Eye (tissue), 1 donor: ENCODE measurements at regions not wholly inside any gene's neighbourhood (a gene's known extent, or its start where the extent isn't known, plus 50 kb on each side); places are given as distances from the start of the nearest gene placed in this dataset.
A peak's percentile ranks its signal among the peaks of the same experiment; 100 is the strongest.

ENCODE experiments used
- DNase-seq: peaks from one replicate; pipeline ENCODE4 v3.0.0-alpha.2; 2015

DNA sequence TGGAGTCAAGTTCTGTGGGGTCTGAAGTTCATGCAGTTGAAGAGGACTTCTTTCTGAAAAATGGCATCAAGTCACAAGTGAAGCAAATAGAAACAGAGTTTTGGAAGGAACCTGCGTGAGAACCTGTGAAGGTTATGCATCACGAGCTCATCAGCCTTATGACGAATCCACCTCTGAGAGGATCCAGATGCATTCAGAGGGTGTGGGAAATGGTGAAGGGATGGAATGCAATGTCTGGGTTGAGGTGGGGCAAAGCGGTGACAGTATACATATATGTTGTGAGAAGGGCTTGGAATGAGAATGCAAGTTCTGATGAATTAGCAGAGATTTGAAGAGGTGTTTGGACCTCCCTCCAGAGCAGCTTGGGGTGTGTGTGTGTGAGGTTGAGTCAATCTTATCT, 382.1 kb upstream of the TBL1XR1 start:
- DNase-seq = no peak

DNA sequence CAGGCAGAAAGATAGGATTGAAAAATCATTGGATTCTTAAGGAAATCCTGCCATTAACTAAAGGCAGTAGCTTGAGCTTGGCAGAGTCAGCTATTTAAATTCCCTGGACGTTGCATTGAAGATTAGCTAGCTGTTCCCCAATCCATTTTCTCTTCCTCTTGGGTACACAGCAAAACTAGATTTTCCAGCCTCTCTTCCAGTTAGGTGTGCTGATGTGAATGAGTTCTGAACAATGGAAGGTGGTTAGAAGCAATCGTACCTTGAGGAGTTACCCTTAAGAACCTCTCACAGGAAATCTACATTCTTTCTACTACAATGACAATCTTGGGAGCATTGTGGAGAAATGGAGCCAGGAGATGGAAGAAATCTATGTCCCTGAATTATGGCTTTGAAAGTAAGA, 383.2 kb upstream of the TBL1XR1 start:
- DNase-seq = no peak

DNA sequence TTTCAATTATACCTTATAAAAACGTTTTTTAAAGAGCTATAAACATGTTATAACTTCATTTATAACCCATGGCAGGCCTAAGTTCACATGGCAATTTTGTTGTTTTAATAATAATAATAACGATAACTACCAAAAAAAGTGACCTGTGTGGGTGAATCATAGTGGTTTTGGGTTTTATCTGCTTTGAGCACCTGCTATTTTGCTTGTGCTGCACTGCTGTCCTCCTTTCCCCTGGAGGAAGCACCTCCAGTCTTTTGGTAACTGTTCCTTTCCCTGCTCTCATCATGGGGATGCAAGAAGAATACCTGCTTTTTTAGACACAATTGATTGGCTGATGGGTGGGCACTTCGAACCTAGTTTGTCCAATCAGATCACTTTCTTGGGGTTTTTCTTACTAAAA, 388.0 kb upstream of the TBL1XR1 start:
- DNase-seq = no peak

DNA sequence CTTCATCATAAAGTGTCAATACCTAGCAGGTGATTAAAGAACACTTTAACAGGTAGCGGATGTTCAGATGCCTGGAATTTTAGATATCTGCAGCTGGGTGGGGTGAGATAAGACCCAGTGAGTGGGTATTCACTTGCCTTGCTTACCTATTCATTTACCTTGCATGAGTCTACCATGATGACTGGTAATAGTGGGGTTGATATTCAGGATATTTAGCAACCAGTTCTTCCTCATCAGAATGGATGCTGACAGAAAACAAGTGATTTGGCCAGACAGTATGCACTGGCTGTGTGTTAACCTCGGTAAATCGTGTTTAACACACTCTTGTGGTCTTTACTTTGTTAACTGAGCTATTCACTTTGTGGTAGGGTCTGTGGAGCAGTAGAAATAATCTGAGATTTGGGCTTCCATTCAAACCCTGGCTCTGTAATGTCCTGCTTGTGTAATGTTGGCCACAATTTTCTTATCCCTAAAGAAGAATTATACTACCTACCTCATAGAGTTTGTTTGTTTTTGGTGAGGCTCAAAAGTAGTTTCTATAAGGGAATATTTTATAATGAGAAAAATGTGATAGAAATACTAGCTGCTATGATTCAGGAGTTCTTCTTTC, 391.9 kb upstream of the TBL1XR1 start:
- no peak for DNase-seq

DNA sequence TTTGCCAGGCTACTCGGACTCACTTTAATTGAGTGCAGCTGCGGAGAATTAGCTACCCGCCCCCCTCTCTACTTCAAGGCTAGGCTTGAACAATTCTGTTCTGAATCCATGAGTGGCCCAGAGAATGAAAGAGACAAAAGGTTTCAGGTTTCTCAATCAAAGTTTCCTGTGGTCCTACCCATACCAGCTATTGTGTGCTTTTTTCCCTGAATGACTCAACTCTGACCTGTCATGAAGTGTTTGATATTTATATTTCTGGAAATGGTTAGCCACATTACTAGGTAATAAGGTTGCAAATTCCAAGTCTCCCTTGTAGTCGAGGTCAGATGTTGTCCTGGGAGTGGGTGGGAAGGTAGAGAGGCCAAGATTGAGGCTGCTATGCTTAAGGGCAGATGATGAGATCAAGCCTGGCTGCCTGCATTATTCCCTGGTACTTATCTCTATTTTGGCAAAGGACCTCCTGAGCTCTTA, 392.7 kb upstream of the TBL1XR1 start:
- DNase-seq = peak; percentile 83

DNA sequence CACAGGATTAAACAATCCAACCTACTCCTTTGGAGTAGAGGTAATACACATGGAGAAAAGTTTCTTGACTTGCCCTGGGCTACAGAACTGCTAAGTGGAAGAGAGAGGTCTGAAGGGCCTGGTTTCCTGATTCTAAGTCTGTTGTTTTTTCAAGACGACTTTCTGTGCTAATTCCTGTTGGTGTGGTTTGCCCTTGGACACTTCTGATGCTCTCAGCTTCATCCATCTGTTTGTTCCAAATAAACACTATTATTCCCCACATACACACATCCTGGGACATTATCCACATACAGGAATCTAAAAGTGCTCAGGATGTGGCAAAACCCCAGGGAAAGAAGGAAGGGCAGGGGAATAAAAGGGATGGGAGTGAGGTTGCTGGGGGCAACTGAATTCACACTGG, 393.5 kb upstream of the TBL1XR1 start:
- DNase-seq = no peak

DNA sequence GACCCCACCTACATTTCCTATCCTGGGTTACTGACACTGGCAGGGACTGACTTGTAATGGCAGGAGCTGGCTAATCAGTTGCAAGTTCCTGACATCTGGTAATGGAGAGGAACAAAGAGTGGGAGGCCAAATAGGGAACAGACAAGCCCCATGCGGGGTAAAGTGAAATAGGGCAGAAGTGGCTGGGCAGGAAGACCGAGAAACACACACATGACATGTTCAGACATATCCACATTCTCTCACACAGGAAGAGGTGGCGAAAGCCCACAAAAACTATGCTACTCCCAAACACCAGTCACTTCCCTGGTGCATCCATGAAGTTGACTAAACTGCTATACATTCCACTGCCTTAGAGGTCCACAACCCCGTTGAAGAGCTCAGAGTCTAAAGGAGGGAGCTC, 394.1 kb upstream of the TBL1XR1 start:
- DNase-seq = no peak

DNA sequence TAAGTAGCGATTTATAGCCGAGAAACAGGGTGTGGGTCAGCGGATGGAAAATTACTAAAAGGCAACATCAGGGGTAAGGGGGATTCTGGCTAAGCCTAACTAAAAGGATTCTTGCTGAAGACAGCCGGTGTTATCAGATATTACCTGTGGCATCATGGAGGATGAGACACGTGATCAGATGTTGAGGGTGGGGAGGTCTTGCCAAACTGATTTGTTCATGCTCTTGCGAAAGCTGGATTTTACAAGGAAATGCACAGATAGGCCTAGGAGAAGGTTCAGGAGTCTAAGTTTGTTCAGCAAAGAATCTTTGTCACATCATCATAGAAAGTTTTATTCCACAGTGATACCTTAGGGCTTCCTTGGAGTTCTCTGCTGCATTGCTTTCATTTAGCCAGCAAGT, 396.8 kb upstream of the TBL1XR1 start:
- DNase-seq = no peak

DNA sequence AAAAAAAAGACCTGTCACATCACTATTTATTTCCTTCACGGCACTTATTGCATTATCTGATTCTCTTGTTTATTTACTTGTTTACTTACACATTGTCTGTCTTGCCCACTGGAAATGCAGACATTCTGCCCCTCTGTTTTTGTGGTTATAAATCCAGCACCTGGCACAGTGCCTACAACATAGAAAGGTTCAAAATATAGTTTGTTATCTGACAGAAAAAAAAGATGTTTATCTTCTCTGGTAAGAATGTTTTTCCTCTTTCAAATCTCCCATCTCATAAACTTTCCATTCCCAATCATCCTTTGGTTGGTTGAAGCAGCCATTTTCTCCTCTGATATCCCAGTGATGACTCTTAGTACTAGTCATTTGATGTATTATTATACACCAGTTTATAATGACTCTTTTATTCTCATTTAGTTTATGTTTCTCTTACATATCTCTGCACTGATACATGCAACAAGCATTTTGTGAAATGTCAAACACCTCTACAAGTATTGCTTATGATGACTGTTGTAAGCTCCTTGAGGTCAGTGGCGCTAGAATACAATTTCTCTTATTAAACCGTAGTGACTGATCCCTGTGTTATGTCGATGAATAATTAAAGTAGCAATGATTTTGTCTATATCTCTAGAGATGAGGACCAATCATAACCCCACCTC, 398.4 kb upstream of the TBL1XR1 start:
- no peak for DNase-seq

DNA sequence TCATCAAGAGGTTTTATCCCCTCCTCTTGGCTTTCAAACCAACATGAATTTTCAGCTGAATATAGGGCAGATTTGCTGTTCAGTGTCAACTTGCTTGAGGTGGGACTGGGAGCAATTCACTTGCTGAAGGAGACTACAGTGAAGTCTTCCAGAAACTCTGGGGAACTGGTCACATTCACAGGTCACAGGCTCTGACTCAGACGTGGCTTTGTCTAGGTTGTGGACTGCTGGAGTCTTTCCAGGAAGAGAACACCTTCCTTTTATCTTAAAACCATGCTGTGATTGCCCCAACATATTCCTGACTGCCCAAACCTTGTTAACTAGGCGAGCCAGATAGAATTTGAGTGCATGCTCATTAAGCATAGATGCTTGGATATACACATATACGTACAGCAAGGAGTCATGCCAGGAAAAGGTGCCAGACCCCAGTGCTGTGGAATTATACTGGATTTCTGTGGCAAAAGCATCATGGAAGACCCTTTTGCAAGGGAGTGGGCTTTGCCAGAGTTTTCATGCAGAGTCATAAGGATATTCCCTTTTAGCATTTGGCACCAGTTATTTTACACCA, 399.1 kb upstream of the TBL1XR1 start:
- no peak for DNase-seq

DNA sequence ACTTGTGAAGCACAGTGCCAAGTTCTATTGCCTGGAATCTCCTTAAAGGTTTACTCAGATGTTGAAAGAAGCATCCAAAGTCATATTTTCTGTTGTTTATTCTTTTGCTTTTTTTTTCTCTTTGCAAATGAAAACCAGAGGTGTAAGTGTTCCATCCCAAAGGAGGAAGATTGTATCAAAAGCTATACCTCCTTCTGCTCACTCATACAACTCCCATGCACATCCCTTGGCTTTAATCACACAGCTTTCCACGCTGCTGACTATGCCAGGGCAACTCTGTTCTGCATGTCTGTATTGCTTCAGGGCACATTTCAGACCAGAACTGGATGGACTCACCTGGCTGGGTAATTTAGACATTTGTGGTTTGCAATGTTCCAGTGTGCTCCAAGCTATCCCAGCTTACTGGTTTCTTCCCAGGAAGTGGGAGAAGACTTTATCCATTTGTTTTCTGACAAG, 399.6 kb upstream of the TBL1XR1 start:
- no peak for DNase-seq

DNA sequence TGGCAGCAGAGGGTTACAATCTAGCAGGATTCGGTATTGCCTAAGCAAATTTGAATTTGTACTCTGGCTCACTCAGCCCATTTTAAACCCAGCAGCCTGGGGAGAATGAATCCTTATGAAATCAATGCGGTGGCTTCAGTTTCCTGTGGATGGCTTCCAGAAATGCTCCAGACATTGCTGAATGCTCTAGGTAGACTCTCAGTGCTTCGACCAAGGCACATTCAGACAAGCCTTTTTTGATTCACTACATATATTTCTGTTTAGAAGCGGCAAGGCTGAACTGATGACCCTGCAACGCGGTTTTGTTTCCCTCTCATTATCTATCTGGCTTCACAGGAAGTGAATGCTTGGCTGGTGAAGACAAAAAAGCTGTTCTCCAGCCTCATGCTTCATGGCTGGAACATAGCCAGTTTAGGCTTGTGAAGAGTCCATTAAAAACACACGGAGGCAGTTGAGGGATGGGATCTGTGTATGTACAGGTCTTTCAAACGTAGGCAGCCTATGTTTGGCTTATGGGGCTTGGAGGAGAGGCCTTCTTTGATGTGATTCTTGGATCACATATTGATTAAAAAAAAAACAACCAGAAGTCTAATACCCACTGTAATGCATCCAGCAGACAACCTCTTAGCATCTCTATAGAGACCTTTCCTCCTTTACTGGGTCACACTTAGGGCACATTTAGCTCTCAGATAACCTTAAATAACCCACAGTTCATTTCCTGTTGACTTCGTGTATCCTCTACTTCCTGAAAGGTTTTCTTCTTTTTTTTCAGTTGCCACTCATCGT, 400.2 kb upstream of the TBL1XR1 start:
- DNase-seq = peak; percentile 69

DNA sequence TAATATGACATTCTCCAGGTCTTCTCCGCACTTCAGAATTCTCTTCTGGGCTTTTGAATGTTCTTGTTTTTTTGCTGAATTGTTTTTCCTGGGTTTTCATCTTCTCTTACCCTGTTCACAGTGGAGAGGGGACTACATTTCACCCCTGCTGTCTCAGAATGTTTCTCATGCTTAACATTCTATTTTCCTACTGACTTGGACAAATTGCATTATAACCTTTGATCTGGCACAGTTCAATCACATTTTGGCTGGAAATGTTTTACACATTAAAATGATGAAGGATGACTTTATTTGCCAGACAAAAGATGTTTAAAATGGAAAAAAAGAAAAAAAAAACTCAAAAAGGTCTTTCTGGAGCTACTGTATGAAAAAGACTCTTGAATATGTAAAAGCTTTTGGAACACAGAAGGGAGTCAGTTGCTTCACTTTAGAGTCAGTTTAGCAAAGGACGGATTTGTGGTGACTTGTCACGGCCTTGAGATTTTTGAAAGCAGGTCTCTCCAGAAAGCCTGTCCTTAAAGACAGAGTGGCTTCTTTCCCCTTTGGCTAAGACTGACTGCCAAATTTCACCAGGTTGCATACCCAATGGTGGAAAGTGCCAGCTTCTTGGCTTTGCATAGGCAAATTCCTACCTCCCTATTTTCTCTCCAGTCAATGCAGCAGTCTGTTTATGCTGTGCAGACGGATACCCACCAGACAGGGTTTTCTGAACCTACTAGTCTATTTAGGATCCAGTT, 401.0 kb upstream of the TBL1XR1 start:
- DNase-seq = no peak

DNA sequence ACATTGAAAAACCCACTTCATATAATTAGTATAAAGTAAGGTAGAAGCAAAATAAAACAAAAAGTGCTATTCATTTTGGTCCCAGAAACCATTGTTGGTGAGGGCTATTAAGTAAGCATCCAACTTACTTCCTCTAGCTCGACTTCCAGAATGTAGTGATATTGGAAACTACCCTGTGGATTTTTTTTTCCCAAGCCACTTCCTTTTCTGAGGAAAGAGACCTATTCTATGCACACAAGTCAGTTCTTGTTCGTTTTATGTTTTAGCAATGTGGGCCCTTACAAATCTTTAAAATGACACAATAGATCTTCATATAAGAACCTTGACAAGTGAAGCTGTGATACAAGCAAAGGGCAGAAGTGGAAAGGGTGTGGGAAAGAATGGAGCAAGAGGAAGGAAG, 402.0 kb upstream of the TBL1XR1 start:
- DNase-seq = no peak

DNA sequence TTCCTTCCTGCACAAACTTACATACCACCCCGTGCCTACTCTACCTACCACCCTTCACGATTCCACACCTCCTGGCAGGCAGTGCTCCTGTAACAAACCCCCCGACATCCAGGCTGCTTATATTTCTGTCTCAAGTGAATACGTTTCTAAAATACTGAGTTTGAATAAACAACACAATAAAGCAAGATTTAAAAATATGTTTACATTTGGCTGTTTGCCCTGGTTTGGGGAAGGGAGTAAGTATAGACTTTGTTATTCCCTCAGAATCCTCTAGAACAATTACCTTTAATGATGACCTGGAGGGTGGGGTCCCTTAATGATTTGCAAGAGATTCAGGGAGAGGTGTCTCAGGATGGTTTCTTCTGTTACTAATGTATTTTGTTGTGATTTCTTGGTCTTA, 402.6 kb upstream of the TBL1XR1 start:
- no peak for DNase-seq

DNA sequence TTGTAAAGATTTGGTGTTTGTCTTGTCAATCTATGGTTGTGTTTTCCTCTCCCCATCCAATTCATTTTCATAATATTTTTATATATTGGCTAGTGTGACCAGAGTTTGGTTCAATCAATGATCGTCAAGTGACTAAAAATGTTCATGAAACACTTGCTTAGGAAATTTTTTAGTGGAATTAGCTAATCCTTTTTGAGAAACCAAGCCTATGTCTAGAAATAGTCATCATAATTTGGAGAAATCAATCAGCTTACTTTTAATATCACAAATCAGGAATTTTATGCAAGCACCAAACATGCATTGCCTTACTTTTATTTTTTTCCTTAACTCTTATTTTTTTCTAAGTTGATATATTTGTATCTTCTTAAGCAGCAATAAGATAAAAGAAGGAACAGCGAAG, 403.1 kb upstream of the TBL1XR1 start:
- no peak for DNase-seq

DNA sequence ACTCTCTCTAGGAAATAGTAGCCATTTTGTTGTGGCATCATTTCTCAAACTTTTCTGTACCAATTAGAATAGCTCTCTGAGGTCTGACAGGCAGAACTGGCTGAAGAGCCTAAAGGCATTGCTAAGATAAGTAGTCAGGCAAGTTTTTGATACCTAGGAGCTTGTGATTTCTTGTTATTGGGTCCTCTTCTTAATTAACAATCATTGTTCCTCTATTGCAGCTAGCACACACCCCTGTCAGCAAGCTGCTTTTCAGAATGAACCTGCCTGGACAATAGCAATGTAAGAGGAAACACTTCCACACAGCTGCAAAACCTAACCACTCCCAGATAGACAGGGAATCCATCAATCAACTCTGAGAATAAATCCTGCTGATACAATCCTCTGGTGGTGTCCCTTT, 403.9 kb upstream of the TBL1XR1 start:
- DNase-seq = no peak

DNA sequence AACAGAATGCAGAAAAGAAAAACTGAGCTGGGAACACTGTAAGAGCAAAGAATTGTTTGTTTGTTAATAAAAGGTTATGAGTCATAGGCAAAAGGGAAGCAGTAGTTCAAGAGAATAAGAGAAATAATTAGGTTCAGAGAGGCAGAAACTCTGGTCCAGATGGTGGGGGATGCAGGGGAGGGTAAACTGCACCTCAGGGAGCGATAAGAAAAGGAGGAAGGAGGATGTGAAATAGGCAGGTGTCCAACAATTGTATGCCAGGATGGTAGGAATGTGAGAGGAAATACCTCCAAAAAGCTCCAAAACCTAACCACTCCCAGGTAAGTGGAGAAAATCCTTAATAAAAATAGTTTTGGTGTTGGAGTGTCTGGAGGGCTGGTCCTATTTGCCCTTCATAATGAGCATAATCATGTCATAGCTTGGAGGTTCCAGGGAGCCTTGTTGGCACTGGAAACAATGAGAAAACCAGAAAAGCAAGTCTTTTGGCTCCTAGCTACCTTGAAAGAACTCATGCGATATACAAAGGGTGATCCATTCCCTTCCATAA, 405.4 kb upstream of the TBL1XR1 start:
- no peak for DNase-seq

DNA sequence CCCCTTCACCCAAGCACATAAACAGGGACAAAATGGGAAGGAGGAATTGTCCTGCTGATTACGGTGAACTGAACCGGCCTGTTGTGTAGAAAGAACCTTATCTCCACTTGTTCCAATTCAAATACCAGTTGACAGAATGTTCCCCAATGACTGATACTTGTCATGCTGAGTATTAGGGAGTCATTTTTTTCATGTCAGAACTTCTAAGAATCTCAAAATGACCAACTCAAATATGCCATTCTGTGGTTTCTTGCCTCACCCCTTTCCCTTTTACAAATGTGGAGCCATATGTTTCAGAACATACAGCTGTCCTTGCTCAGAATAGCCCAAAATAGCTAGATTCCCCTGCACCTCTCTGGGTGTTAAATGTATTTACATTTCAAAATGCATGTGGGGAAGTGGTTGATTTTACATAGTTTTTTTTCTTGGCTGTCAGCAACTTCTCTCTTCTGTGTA, 405.9 kb upstream of the TBL1XR1 start:
- DNase-seq = no peak

DNA sequence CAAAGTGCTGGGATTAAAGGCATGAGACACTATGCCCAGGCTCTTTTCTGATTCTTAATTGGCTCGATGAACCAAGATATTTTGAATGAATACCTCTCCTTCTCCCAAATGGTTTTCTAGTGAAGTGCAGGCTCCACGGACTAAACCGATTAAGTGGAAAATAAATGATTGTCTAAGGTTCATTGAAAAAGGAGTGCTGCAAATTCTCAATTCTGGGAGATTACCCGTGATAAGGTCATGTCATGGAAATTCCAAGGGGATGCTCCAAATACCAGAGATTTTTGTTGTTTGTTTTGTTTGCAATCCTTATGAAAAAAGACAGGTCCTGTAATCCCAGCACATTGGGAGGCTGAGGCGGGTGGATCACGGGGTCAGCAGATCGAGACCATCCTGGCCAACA, 406.9 kb upstream of the TBL1XR1 start:
- no peak for DNase-seq

DNA sequence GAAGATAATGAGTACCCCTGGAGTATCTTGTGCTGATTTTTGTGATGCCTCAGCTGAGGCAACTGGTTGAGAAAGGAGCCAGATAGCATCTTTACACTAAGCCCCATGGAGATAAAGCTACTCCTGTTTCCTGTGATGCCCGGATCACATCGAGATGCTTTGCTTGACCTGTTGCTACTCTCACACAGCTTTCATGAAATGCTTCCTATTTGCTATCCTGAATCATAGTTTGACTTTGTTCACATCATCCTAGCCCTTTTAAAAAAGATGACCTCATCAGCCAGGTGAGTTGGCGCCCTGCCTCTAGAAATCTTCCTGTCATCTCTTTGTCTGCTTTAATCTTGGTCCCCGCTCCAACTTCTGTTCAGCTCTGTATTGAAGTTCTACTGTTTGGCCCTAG, 409.6 kb upstream of the TBL1XR1 start:
- DNase-seq = no peak

DNA sequence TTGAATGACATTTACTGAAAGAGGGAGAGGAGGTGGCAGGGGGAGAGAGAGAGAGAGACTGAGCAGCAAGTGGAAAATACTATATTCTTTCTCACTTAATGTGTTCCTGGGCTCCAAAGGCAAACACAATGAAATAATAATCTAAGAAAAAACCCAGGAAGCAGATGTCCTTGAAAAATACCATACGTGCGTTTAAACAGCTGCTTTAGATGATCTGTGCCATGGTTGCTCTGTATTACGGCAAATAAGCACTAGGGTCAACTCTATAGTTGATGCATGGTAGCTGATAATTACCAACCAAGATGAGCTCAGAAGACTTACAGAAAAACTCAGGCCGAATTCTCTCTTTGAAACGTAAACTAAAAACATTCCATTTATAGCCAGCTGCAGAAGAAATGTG, 410.3 kb upstream of the TBL1XR1 start:
- peak; percentile 61 for DNase-seq

DNA sequence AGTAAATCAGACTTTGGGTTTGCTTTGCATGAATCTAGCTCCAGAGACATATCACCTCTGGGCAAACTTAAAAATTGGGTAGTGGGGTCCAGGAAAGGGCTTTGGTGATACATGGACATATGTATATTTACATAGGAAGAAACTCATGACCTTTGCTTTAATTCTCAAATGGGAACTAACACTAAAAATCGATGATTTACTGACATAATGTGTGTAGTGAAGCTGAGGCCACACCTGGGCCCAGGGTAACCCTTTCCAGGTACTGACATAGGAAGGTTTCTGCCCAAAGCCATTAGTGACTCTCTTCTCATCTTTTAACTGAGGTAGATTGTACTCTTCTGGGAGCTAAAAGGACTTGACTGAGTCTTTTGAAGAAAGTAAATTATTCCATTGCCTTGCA, 411.2 kb upstream of the TBL1XR1 start:
- no peak for DNase-seq
